ENCODE measurements at regions not wholly inside any gene's neighbourhood (a gene's known extent, or its start where the extent isn't known, plus 50 kb on each side); places are given as distances from the start of the nearest gene placed in this dataset.
"Not testable (repeated sequence)": the region's sequence is repeated elsewhere in the genome, so short reads cannot be mapped to it uniquely, and the experiment has no call there.

DNA sequence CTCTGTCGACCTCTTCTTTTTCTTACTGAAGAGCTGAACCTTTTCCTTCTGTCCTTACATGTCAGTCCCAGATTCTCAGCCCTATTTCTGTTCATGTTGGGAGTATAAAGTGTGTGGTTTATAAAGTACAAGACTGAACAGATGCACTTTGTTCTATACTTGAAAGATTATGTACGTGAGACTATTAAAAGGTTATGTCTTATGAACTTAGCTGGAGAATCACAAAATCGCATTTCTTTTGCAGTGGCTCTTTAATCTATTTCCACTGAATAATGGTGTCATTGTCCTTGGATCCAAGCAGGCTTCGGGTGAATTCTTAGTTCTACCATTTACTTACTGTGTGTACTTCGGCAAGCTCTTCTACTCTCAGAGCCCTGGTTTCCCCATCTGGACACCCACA lies 558.4 kb downstream of the TMEM135 start:
- no peaks in the 10 kb centered on the region for H3K4me1 Mint-ChIP-seq (ENCODE audit: low read depth)
- no peaks in the 10 kb centered on the region for H3K36me3 Mint-ChIP-seq
- DNase-seq = no peak
- no peak overlapping the region for H3K4me3 Mint-ChIP-seq
- H3K27me3 Mint-ChIP-seq = no peaks in the 10 kb centered on the region
- H3K27ac Mint-ChIP-seq = no peak overlapping the region
- ChIA-PET CTCF (no interaction called here), POLR2A (no interaction called here)
- peaks cover 7% of the 10 kb centered on the region for H3K9me3 Mint-ChIP-seq
- intact Hi-C loops (cut with micrococcal nuclease) = no loop called here

DNA sequence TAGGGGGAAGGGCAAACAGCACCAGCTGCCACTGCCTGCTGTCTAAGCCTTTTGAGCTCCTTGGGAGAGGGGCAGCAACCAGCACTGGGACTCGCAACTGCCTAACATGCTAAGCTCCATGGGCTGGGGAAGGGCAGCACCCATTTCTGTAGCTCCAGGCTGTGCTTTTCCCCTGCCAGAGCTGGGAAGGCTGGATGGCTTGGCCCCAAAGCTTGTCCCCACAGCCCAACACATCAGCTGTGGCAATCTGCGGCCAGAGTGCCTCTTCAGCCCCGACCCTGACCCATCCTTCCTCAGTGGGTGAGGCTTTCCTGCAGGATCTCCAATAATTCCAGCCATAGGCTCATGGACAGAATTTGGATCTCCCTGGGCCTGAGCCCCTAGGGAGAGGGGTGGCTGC lies 551.3 kb downstream of the TMEM135 start:
- POLR2A ChIA-PET = no interaction called here
- no peaks in the 10 kb centered on the region for H3K27me3 Mint-ChIP-seq
- H3K4me3 Mint-ChIP-seq = no peak overlapping the region

DNA sequence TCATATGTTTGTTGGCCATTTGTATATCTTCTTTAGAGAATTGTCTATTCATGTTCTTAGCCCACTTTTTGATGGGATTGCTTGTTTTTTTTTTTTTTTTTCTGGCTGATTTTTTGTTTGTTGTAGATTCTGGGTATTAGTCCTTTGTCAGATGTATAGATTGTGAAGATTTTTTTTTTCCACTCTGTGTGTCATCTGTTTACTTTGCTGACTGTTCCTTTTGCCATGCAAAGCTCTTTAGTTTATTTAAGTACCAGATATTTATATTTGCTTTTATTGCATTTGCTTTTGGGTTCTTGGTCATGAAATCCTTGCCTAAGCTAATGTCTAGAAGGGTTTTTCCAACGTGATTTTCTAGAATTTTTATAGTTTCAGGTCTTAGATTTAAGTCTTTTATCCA lies 547.9 kb downstream of the TMEM135 start:
- CTCF ChIA-PET; H3K36me3 Mint-ChIP-seq; H3K27me3 Mint-ChIP-seq; H3K27ac Mint-ChIP-seq; DNase-seq; intact Hi-C loops (cut with micrococcal nuclease); POLR2A ChIA-PET; H3K9me3 Mint-ChIP-seq; H3K4me3 Mint-ChIP-seq; H3K4me1 Mint-ChIP-seq (ENCODE audit: low read depth): not testable (repeated sequence)

More for the DNA sequence above, 551.3 kb downstream of the TMEM135 start:
- intact Hi-C loops (cut with micrococcal nuclease) = no loop called here
- no peak overlapping the region for H3K27ac Mint-ChIP-seq
- no peaks in the 10 kb centered on the region for H3K4me1 Mint-ChIP-seq (ENCODE audit: low read depth)
- H3K36me3 Mint-ChIP-seq = no peaks in the 10 kb centered on the region
- CTCF ChIA-PET = no interaction called here
- DNase-seq = no peak
- H3K9me3 Mint-ChIP-seq = peaks cover 15% of the 10 kb centered on the region

DNA sequence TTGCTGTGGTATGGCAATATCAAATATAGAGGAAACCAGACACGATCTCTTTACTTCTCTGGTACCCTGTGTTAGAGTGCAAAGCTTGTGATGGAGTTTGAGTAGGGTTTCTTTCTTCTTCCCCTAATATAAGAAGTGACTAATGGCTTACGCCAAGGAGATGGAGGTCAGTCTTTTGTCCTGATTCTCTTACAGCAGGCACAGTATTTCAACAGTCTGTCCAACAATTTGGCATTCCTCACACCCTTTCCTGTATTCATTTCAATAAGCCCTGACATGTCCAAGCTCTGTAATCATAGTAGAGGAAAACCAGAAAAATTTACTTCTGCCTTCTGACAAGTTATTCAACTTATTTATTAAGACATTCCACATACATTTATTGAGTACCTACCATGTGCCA lies 546.2 kb downstream of the TMEM135 start:
- H3K27ac Mint-ChIP-seq = no peak overlapping the region
- intact Hi-C loops (cut with micrococcal nuclease) = no loop called here
- H3K4me1 Mint-ChIP-seq (ENCODE audit: low read depth) = no peaks in the 10 kb centered on the region
- no peak for DNase-seq
- CTCF ChIA-PET = no interaction called here
- POLR2A ChIA-PET = no interaction called here
- no peaks in the 10 kb centered on the region for H3K27me3 Mint-ChIP-seq
- H3K36me3 Mint-ChIP-seq = no peaks in the 10 kb centered on the region
- no peaks in the 10 kb centered on the region for H3K9me3 Mint-ChIP-seq
- no peak overlapping the region for H3K4me3 Mint-ChIP-seq

DNA sequence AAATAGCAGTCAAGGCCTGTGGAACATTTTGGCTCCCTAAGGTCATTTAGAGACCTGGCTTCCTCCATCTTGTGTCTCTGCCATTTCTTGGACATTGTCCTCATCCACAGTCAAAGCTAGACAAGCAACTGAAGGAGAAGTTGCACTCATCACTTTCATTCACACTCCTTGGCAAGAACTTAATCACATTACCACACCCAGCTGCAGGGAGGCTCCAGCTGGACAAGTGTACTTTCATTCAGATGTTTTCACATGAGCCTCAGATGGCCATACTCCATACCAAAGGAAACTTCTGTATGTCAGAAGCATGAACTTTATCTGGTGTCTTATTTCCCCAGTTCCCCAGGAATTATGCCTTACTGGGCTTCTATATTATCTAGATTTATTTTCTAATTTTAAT lies 537.4 kb downstream of the TMEM135 start:
- Mint-ChIP-seq H3K4me3 (no peak overlapping the region), H3K9me3 (no peaks in the 10 kb centered on the region), H3K27ac (no peak overlapping the region), H3K27me3 (no peaks in the 10 kb centered on the region), H3K4me1 (ENCODE audit: low read depth) (no peaks in the 10 kb centered on the region), H3K36me3 (no peaks in the 10 kb centered on the region)
- ChIA-PET POLR2A (no interaction called here), CTCF (no interaction called here)
- intact Hi-C loops (cut with micrococcal nuclease) = no loop called here
- DNase-seq = no peak

DNA sequence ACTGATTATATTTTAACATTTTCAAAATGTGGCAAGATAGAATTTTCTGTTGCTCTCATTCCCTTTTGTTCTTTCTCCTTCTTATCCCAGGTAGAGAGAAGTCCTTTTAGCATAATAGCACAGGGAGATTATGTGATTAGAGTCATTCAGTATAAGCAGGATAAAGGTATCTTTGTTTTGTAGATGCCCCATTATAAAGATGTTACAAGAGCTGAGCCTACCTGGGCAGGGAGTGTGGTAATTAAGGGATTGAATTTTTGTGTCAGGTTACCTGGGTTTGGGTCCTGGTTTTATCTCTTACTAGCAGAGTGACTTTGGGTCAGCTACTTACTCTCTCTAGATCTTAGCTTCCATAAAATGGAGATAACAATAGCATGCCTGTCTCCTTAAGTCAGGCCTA lies 536.5 kb downstream of the TMEM135 start:
- no peaks in the 10 kb centered on the region for H3K4me1 Mint-ChIP-seq (ENCODE audit: low read depth)
- ChIA-PET CTCF (no interaction called here), POLR2A (no interaction called here)
- DNase-seq = no peak
- no peaks in the 10 kb centered on the region for H3K27me3 Mint-ChIP-seq
- no peak overlapping the region for H3K4me3 Mint-ChIP-seq
- H3K36me3 Mint-ChIP-seq = no peaks in the 10 kb centered on the region
- H3K27ac Mint-ChIP-seq = no peak overlapping the region
- no peaks in the 10 kb centered on the region for H3K9me3 Mint-ChIP-seq
- intact Hi-C loops (cut with micrococcal nuclease) = no loop called here

DNA sequence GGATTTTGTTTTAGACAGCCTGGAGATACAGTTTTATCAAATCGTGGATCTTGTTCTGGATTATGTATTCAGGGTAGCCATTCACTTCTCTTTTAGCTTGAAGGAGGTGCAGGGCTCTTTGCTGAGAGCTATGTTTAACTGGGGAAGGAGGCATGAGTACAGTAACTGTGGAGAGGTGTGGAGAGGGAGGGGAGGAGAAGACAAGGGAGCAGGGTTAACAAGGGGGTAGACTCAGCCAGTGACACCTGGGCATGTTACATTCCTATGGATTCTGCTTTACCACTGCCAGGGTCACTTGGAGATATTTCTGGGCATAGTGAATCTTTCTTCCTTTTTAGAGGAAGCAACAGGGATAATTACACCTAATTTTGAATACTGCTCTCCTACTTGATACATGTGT lies 536.0 kb downstream of the TMEM135 start:
- H3K9me3 Mint-ChIP-seq = no peaks in the 10 kb centered on the region
- intact Hi-C loops (cut with micrococcal nuclease) = no loop called here
- H3K4me3 Mint-ChIP-seq = no peak overlapping the region
- H3K36me3 Mint-ChIP-seq = no peaks in the 10 kb centered on the region
- POLR2A ChIA-PET = no interaction called here
- no peaks in the 10 kb centered on the region for H3K4me1 Mint-ChIP-seq (ENCODE audit: low read depth)
- CTCF ChIA-PET = no interaction called here
- no peak for DNase-seq
- no peaks in the 10 kb centered on the region for H3K27me3 Mint-ChIP-seq
- H3K27ac Mint-ChIP-seq = no peak overlapping the region

DNA sequence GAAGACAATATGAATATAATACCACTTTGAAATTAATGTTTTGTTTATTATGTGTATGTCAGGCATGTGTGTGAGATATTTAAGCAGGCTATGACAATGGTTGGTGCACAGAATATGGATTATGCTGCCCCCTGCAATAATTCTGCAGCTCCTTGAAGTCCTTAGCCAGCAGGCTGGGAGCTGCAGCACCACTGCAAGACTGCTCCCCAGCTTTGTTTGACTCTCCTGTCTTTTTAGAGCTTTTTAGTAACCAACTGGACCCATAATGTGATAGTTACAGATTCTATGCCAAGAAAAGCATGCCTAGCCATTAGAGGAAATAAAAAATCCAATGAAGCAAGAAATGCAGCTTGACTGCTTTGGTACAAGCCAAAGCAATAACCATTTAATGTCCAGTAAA lies 535.1 kb downstream of the TMEM135 start:
- Mint-ChIP-seq H3K27ac (no peak overlapping the region), H3K4me1 (ENCODE audit: low read depth) (no peaks in the 10 kb centered on the region), H3K4me3 (no peak overlapping the region), H3K36me3 (no peaks in the 10 kb centered on the region), H3K9me3 (no peaks in the 10 kb centered on the region), H3K27me3 (no peaks in the 10 kb centered on the region)
- ChIA-PET CTCF (no interaction called here), POLR2A (no interaction called here)
- intact Hi-C loops (cut with micrococcal nuclease) = no loop called here
- DNase-seq = no peak

DNA sequence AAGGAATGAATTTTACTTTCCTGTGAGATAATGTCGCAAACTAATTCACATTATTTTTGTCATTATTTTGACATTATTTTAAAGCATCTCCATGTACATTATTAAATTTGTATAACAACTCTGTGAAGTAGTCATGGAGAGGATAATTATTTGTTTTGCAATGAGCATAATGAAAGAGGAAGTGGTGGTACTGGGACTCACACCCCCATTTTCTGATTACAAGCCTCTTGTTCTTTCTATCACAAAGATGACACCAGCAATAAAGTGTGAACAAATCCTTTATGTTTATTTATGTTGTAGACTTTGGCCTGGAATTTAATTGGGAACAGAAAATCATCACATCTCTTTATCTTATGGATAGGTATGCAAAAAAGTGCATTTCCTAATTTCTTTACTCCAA lies 522.6 kb downstream of the TMEM135 start:
- no peaks in the 10 kb centered on the region for H3K36me3 Mint-ChIP-seq
- no peaks in the 10 kb centered on the region for H3K27me3 Mint-ChIP-seq
- DNase-seq = no peak
- ChIA-PET CTCF (no interaction called here), POLR2A (no interaction called here)
- peaks cover 3% of the 10 kb centered on the region for H3K9me3 Mint-ChIP-seq
- H3K4me3 Mint-ChIP-seq = no peak overlapping the region
- H3K4me1 Mint-ChIP-seq (ENCODE audit: low read depth) = no peaks in the 10 kb centered on the region
- intact Hi-C loops (cut with micrococcal nuclease) = no loop called here
- H3K27ac Mint-ChIP-seq = no peak overlapping the region

DNA sequence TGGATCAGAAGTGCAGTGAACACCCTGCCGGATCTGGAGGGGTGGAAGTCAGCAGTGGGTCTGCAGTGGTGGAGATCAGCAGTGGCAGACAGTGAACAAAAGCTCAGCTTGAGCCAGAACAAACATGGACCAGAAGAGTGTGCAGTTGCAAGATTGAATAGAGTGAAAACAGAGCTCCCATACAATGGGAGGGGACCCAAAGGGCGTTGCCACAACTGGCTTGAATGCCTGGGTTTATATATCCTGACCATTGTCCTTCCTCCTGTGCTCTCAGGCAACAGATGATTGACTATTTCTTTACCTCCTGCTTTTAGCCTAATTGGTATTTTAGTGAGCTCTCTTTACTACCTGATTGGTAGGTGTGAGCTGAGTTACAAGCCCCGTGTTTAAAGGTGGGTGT lies 522.1 kb downstream of the TMEM135 start:
- DNase-seq; intact Hi-C loops (cut with micrococcal nuclease); H3K36me3 Mint-ChIP-seq; H3K27ac Mint-ChIP-seq; H3K4me1 Mint-ChIP-seq (ENCODE audit: low read depth); CTCF ChIA-PET; H3K4me3 Mint-ChIP-seq; H3K9me3 Mint-ChIP-seq; H3K27me3 Mint-ChIP-seq; POLR2A ChIA-PET: not testable (repeated sequence)

DNA sequence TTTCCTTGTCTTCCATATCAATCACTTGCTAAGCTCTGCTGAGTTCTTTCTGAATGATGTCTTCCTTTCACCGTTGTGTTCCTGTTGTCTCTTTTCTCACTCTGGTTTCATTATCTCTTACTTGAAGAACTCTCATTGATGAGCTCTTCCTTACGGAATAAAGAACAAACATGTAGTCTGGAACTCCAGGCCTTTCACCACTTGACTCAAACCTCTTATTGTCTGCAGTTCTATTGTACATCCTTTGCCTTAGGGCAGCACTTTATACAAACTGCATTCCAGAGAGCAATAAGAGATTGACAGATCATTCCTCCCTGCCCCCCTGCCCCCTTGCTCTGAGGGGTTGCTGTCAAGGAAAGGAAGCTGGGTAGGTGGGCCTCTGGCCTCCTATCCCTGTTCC lies 517.4 kb downstream of the TMEM135 start:
- no peak for DNase-seq
- ChIA-PET CTCF (no interaction called here), POLR2A (no interaction called here)
- Mint-ChIP-seq H3K4me1 (ENCODE audit: low read depth) (no peaks in the 10 kb centered on the region), H3K9me3 (peaks cover 9% of the 10 kb centered on the region), H3K27ac (no peak overlapping the region), H3K27me3 (no peaks in the 10 kb centered on the region), H3K36me3 (no peaks in the 10 kb centered on the region), H3K4me3 (no peak overlapping the region)
- intact Hi-C loops (cut with micrococcal nuclease) = no loop called here

DNA sequence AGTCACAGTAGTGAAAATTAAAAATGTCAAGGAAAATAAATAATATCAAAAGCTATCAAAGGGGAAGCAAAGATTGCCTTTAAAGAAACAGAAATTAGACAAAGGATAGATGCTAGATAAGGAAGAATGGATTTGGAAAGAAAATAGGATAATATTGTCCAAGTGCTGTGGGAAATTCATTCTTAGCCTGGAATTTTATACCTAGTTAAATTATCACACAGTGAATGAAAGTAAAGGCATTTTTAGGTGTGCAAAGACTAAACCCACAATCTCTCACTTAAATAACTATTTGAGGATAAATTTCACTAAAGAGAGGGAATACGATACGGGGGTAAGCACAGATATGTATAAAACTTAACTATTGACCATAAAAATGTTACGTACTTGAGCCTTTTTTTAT lies 511.1 kb downstream of the TMEM135 start:
- POLR2A ChIA-PET = no interaction called here
- intact Hi-C loops (cut with micrococcal nuclease) = no loop called here
- CTCF ChIA-PET = no interaction called here
- Mint-ChIP-seq H3K4me3 (no peak overlapping the region), H3K27ac (no peak overlapping the region), H3K36me3 (no peaks in the 10 kb centered on the region), H3K4me1 (ENCODE audit: low read depth) (no peaks in the 10 kb centered on the region), H3K27me3 (no peaks in the 10 kb centered on the region), H3K9me3 (peaks cover 37% of the 10 kb centered on the region)
- DNase-seq = no peak

DNA sequence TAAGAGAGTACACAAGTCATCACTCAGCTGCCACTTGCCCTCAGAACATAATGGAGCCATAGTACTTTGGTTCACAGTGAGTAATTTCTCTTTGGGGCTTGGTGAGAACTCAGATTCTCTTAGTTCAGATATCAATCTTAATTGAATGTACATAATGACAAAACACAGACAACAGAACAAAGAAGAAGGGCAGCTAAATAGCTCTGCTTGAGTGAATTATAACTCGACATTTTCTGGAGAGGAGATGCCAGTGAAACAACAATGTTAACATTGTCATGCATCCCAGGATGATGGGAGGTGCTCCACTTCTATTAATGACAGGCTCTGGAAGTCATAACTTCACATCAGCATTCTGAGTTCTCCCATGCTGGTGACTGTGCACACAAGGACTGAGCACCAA lies 508.1 kb downstream of the TMEM135 start:
- no peak for DNase-seq
- Mint-ChIP-seq H3K36me3 (no peaks in the 10 kb centered on the region), H3K27ac (no peak overlapping the region), H3K4me1 (ENCODE audit: low read depth) (no peaks in the 10 kb centered on the region), H3K9me3 (peaks cover 53% of the 10 kb centered on the region), H3K4me3 (no peak overlapping the region), H3K27me3 (no peaks in the 10 kb centered on the region)
- intact Hi-C loops (cut with micrococcal nuclease) = no loop called here
- ChIA-PET POLR2A (no interaction called here), CTCF (no interaction called here)

DNA sequence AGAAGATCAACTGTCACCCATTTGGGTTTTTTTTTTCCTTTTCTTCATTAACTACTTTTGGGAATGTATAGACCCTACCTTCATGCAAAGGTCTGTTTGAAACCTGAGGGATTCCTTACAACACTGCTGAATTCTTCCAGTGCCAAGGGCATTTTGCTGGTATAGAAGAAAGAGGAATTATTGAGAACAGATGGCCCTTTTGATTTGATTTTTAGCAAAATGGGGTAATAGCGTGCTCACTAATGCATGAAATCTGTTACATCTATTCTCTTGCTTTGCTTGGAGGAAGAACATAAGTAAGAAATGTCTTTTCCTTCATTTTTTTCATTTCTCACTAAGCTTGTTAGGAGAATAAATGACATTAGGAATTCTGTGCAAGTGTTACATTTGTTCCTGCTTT lies 501.9 kb downstream of the TMEM135 start:
- H3K4me1 Mint-ChIP-seq (ENCODE audit: low read depth) = no peaks in the 10 kb centered on the region
- no peaks in the 10 kb centered on the region for H3K36me3 Mint-ChIP-seq
- CTCF ChIA-PET = no interaction called here
- DNase-seq = no peak
- H3K9me3 Mint-ChIP-seq = peaks cover 23% of the 10 kb centered on the region
- intact Hi-C loops (cut with micrococcal nuclease) = no loop called here
- H3K27ac Mint-ChIP-seq = no peak overlapping the region
- POLR2A ChIA-PET = no interaction called here
- H3K27me3 Mint-ChIP-seq = no peaks in the 10 kb centered on the region
- H3K4me3 Mint-ChIP-seq = no peak overlapping the region
